Cardiac fibroblast (primary cell): ENCODE measurements at regions not wholly inside any gene's neighbourhood (a gene's known extent, or its start where the extent isn't known, plus 50 kb on each side); places are given as distances from the start of the nearest gene placed in this dataset.
A peak's percentile ranks its signal among the peaks of the same experiment; 100 is the strongest.

Source experiments
- DNase-seq, 2 donors: peaks; one replicate each; pipeline versions ENCODE4 v3.0.0 to v3.0.0-alpha.2; 2010; ENCODE audit warnings: low read depth in 2 of 2
- H3K4me3 ChIP-seq, 2 donors: replicated peaks in 1 of 2; 1 replicate in 1 of 2; 2 replicates in 1 of 2; pipeline ENCODE4 v1.5.1; 2011; ENCODE audit warnings: low read depth in 2 of 2, low read length in 2 of 2, mild to moderate bottlenecking in 2 of 2, moderate library complexity in 1 of 2
- TF ChIP-seq, protein P1 (sequence below): IDR thresholded peaks from one replicate; pipeline ENCODE4 v1.5.1; 2011; ENCODE audit warnings: low read depth, mild to moderate bottlenecking, low read length, inconsistent platforms

DNA sequence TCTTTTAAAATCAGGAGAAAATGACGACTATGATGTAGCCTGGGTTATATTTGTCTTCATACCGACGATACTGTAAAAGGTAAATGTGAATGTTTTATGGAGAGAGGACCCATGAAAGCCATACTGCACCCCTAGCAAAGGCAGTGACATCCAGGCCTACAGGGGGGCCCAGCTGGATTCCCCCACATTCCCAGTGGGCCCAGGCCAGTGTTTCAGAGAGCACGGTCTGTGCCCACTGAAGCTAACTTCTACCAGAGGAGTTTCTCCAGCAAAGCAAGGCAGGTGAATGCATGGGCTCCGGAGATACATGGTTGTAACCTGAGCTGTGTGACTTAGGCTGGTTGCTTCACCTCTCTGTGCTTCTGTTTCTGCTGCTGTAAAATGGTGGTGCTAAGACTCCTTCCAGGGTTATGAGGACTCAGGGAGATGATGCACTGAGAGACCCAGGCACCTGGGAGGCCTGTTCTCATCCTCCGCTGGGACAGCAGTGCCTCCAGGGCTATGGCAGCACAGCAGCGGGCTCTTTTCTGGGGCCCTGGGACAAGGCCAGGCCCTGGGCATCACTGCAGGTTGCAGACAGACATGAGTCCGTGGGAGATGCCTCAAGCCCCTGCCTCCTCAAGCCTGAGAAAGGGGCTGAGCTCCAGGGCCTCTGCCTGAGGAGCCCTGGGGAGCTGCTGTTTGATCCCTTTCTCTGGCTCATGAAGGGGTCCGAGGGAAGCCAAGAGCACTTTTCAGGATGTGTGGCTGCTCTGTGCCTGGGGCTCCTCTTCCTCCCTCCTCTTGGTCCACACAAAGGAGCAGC is 73.7 kb downstream of the SERPINA3 start:
- DNase-seq, result no peak

DNA sequence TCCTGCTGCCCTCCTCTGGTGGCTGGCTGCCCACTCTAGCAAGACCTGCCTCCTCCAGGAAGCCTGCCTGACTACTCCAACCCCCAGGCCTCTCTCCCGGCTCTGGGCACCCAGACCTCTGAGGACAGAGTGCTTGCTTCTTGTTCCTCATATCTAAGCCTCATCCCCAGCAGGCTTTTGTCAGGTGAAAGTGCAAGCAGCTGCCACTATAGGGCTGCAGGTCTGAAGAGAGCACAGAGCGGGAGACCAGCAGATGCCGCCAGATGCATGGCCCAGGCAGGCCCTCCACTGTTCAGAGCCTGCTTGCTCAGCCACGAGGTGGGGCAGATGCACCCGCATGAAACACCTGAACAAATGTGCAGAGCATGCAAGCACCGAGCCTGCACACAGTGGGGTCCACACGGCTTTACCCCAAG is 73.0 kb downstream of the SERPINA3 start:
- no peak for DNase-seq
- TF ChIP-seq, protein P1, sequence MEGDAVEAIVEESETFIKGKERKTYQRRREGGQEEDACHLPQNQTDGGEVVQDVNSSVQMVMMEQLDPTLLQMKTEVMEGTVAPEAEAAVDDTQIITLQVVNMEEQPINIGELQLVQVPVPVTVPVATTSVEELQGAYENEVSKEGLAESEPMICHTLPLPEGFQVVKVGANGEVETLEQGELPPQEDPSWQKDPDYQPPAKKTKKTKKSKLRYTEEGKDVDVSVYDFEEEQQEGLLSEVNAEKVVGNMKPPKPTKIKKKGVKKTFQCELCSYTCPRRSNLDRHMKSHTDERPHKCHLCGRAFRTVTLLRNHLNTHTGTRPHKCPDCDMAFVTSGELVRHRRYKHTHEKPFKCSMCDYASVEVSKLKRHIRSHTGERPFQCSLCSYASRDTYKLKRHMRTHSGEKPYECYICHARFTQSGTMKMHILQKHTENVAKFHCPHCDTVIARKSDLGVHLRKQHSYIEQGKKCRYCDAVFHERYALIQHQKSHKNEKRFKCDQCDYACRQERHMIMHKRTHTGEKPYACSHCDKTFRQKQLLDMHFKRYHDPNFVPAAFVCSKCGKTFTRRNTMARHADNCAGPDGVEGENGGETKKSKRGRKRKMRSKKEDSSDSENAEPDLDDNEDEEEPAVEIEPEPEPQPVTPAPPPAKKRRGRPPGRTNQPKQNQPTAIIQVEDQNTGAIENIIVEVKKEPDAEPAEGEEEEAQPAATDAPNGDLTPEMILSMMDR, result no peak
- no peak overlapping the region for H3K4me3 ChIP-seq

More for the DNA sequence above, 73.7 kb downstream of the SERPINA3 start:
- H3K4me3 ChIP-seq, result no peak overlapping the region
- TF ChIP-seq, protein P1, result no peak

DNA sequence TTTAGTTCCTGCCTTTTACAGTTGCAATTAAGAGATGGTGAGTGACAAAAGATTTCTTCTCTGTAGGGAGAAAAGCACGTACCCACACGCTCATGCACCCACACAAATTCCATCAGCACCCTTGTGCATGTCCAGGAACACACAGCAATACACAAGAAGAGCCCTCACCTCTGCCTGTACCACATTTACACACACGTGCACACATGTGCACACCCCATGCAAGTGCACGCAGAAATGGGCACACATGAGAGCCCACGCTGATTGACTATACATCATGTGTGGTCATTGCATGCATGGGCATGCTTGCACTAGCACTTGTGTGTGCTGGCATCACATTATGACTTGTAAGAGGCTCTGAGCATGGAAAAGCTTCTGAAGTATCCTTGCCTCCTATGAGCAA is 70.5 kb downstream of the SERPINA3 start:
- TF ChIP-seq, protein P1, result no peak
- no peak for DNase-seq
- H3K4me3 ChIP-seq, result no peak overlapping the region

DNA sequence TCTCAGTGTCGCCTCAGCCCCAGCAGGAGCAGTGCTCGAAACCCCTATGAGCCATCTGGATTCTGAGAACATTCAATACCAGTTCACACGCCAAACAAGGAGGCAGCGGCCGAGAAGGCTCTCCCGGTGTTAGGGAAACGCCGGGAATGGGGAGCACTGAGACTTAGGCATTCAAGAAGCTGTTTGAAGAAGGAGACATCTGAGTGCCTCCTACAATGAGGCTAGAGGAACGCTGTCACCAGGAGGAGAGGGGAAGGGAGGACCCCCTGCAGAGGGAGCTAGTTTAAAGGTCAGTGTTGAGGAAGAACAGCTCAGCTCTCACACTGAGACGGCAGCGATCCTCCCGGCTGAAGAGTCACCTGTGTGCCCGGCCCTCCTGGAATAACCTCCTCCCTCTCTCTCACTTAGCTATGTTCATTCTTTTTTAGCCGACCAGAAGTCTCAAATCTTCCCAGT is 69.9 kb downstream of the SERPINA3 start:
- H3K4me3 ChIP-seq, result no peak overlapping the region
- TF ChIP-seq, protein P1, result no peak

DNA sequence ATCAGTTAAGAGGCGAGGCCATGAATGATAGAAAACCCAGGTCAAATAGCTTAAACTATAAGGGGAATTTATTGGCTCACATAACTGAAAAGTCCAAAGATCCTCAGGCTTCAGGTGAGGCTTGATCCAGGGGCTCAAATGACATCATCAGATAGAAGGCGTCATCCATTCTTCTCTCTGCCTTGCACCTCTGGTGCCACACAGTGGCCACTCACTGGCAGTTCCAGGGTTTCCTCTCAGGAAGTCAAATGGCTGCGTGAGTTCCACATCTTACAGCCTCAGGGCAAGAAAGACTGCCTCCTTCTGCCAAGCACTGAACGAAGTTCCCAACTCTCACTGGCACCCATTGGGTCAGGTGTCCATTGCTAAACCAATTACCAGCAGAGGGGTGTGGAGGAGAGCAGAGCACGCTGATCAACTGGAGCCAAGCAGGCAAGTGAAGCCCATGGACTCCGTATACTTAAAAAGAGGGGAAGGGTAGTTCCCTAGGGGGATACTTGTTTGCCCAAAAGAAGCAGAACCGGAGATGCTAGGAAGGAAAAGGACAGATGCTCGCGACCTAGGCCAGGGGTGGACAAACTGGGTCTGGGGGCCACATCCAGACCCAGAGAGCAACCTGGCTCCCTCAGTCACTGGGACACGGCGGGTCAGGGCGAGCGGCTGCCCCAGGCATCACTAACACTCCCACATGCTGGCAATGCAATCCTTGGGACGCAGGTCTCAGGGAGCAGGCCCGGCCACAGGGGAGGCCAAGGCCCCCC is 69.3 kb downstream of the SERPINA3 start:
- H3K4me3 ChIP-seq, result no peak overlapping the region
- peak; percentile 62 to 80 for DNase-seq
- TF ChIP-seq, protein P1, result peak; percentile 95

More for the DNA sequence above, 69.9 kb downstream of the SERPINA3 start:
- no peak for DNase-seq

DNA sequence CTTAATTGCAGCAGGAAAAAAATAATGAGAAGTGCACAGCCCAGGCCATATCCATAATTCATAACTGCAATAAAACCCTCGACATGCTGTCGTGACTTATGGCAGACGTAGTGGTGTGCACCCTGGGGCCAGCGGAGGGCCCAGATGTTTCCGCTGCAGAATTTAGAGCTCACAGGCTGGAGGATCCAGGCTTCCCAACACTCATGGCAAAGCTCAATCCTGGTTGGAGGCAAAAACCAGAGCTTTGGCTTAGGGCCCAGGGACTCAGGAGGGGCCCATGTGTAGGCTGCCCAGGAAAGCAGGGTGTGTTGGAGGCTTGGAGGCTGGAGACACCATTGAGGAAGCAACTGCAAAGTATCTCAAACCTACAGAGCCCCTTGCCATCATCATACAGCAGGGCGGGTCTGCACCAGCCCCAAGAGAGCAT is 68.7 kb downstream of the SERPINA3 start:
- H3K4me3 ChIP-seq, result no peak overlapping the region

More for the DNA sequence above, 68.7 kb downstream of the SERPINA3 start:
- TF ChIP-seq, protein P1, result no peak
- DNase-seq, result no peak
